MM.1S (cell line): ENCODE measurements at regions not wholly inside any gene's neighbourhood (a gene's known extent, or its start where the extent isn't known, plus 50 kb on each side); places are given as distances from the start of the nearest gene placed in this dataset.
A peak's percentile ranks its signal among the peaks of the same experiment; 100 is the strongest.

Source experiments
- DNase-seq: peaks from one replicate; pipeline ENCODE4 v3.0.0-alpha.2; 2015
- H2AFZ ChIP-seq: fragments of 300-600 bp; sonication (generic); 2 replicates; pipeline ENCODE4 v1.6.0; 2016; ENCODE audit warnings: antibody characterized with exemption, low read length
- H3F3A ChIP-seq: fragments of 300-600 bp; sonication (generic); 2 replicates; pipeline ENCODE4 v1.6.1; 2016; ENCODE audit warnings: mild to moderate bottlenecking, antibody characterized with exemption, low read length, moderate library complexity, mixed read lengths; ENCODE audit not compliant: insufficient read depth
- H3K27ac ChIP-seq: fragments of 300-600 bp; sonication (generic); 2 replicates; pipeline ENCODE4 v1.5.1; 2016; ENCODE audit warnings: mild to moderate bottlenecking, low read length
- H3K27me3 ChIP-seq: fragments of 300-600 bp; sonication (generic); replicated peaks from 2 replicates; pipeline ENCODE4 v1.6.0; 2016; ENCODE audit warnings: low read length; ENCODE audit not compliant: insufficient read depth
- H3K36me3 ChIP-seq: fragments of 300-600 bp; sonication (generic); replicated peaks from 2 replicates; pipeline ENCODE4 v1.6.1; 2016; ENCODE audit warnings: mild to moderate bottlenecking, low read length, mixed read lengths; ENCODE audit not compliant: insufficient read depth
- H3K4me1 ChIP-seq: fragments of 300-600 bp; sonication (generic); 2 replicates; pipeline ENCODE4 v1.6.1; 2016; ENCODE audit warnings: low read length, mixed read lengths
- H3K4me2 ChIP-seq: fragments of 300-600 bp; sonication (generic); 2 replicates; pipeline ENCODE4 v1.6.0; 2016; ENCODE audit warnings: low read depth, low read length
- H3K4me3 ChIP-seq: fragments of 300-600 bp; sonication (generic); 2 replicates; pipeline ENCODE4 v1.5.1; 2016; ENCODE audit warnings: low read length, mixed read lengths
- H3K79me2 ChIP-seq: fragments of 300-600 bp; sonication (generic); 2 replicates; pipeline ENCODE4 v1.6.1; 2016; ENCODE audit warnings: mixed run types, low read length, mixed read lengths
- H3K9ac ChIP-seq: fragments of 300-600 bp; sonication (generic); 2 replicates; pipeline ENCODE4 v1.6.1; 2016; ENCODE audit warnings: low read length, mixed read lengths
- H3K9me2 ChIP-seq: fragments of 300-600 bp; sonication (generic); replicated peaks from 2 replicates; pipeline ENCODE4 v1.6.1; 2016; ENCODE audit warnings: mild to moderate bottlenecking, low read length, mixed read lengths; ENCODE audit not compliant: insufficient read depth
- H3K9me3 ChIP-seq: fragments of 300-600 bp; sonication (generic); replicated peaks from 2 replicates; pipeline ENCODE4 v1.6.1; 2016; ENCODE audit warnings: mild to moderate bottlenecking, low read length, mixed read lengths; ENCODE audit not compliant: insufficient read depth
- H4K20me1 ChIP-seq: fragments of 300-600 bp; sonication (generic); 2 replicates; pipeline ENCODE4 v1.6.1; 2016; ENCODE audit warnings: mild to moderate bottlenecking, low read length, moderate library complexity, mixed read lengths; ENCODE audit not compliant: insufficient read depth
- CTCF ChIP-seq: fragments of 300-600 bp; sonication (generic); IDR thresholded peaks from 2 replicates; pipeline ENCODE4 v1.5.1; 2016; ENCODE audit warnings: antibody characterized with exemption, low read length, mixed read lengths
- EZH2 ChIP-seq: fragments of 300-600 bp; sonication (generic); optimal IDR thresholded peaks from 2 replicates; pipeline ENCODE3; 2017; ENCODE audit warnings: low read depth, mild to moderate bottlenecking, antibody characterized with exemption, low read length, mixed read lengths
- EZH2phosphoT487 ChIP-seq: fragments of 300-600 bp; sonication (generic); IDR thresholded peaks from 2 replicates; pipeline ENCODE4 v1.6.1; 2018; ENCODE audit warnings: antibody characterized with exemption, low read length

- H3K9me2 ChIP-seq, result no peaks in the 10 kb centered on the region
- H3K36me3 ChIP-seq, result no peaks in the 10 kb centered on the region
- no peak overlapping the region for H2AFZ ChIP-seq
- H4K20me1 ChIP-seq, result no peaks in the 10 kb centered on the region
- H3K27me3 ChIP-seq, result no peaks in the 10 kb centered on the region
- no peak for DNase-seq
- TF ChIP-seq EZH2phosphoT487 (no peak), EZH2 (no peak), CTCF (no peak)
- no peaks in the 10 kb centered on the region for H3K9me3 ChIP-seq
- peaks cover 8% of the 10 kb centered on the region; the same call in 1 of the 2 replicates for H3F3A ChIP-seq
- no peak overlapping the region for H3K4me3 ChIP-seq
- H3K4me1 ChIP-seq, result peaks cover 23% of the 10 kb centered on the region
- no peaks in the 10 kb centered on the region for H3K79me2 ChIP-seq
- no peak overlapping the region for H3K27ac ChIP-seq
- no peak overlapping the region for H3K4me2 ChIP-seq
- no peak overlapping the region for H3K9ac ChIP-seq
Observed at GRCh38 chr3:140768941-140769340, 91.1 kb downstream of the TRIM42 start.

GRCh38 chr3:140769951-140770350 lies 92.1 kb downstream of the TRIM42 start:
- Histone ChIP-seq H3K79me2 (no peaks in the 10 kb centered on the region), H3K4me1 (peaks cover 13% of the 10 kb centered on the region), H4K20me1 (no peaks in the 10 kb centered on the region), H3K27me3 (no peaks in the 10 kb centered on the region), H3K4me3 (no peak overlapping the region), H3K4me2 (no peak overlapping the region), H3K27ac (no peak overlapping the region), H2AFZ (no peak overlapping the region), H3K9me3 (no peaks in the 10 kb centered on the region), H3K9ac (no peak overlapping the region), H3K9me2 (no peaks in the 10 kb centered on the region), H3K36me3 (no peaks in the 10 kb centered on the region), H3F3A (peaks cover 7% of the 10 kb centered on the region; the same call in 1 of the 2 replicates)
- no peak for DNase-seq
- TF ChIP-seq EZH2, result no peak
- TF ChIP-seq CTCF, result no peak
- no peak for TF ChIP-seq EZH2phosphoT487

- no peak overlapping the region for H3K27ac ChIP-seq
- H2AFZ ChIP-seq, result no peak overlapping the region
- H4K20me1 ChIP-seq, result no peaks in the 10 kb centered on the region
- no peaks in the 10 kb centered on the region for H3K9me3 ChIP-seq
- H3K9me2 ChIP-seq, result no peaks in the 10 kb centered on the region
- no peak for DNase-seq
- H3K79me2 ChIP-seq, result no peaks in the 10 kb centered on the region
- H3K4me2 ChIP-seq, result no peak overlapping the region
- no peak overlapping the region for H3K4me3 ChIP-seq
- H3K4me1 ChIP-seq, result peaks cover under 1% of the 10 kb centered on the region; the same call in 1 of the 2 replicates
- H3K9ac ChIP-seq, result no peak overlapping the region
- H3K36me3 ChIP-seq, result no peaks in the 10 kb centered on the region
- no peaks in the 10 kb centered on the region for H3F3A ChIP-seq
- TF ChIP-seq EZH2phosphoT487, result no peak
- no peak for TF ChIP-seq EZH2
- peak; percentile 12; the same call in 1 of the 2 replicates for TF ChIP-seq CTCF
- no peaks in the 10 kb centered on the region for H3K27me3 ChIP-seq
Observed at GRCh38 chr3:140770977-140771667, 93.3 kb downstream of the TRIM42 start.
